CD8-positive, alpha-beta memory T cell (primary cell): ENCODE measurements at regions not wholly inside any gene's neighbourhood (a gene's known extent, or its start where the extent isn't known, plus 50 kb on each side); places are given as distances from the start of the nearest gene placed in this dataset.
"Not testable (repeated sequence)": the region's sequence is repeated elsewhere in the genome, so short reads cannot be mapped to it uniquely, and the experiment has no call there.

ENCODE experiments used
- CTCF ChIA-PET: fragments of 350-600 bp; sonication (Branson Sonifier 250); formaldehyde crosslinking; loops from one replicate; lab custom pipeline; 2021; ENCODE audit warnings: antibody characterized with exemption; lab: Charles Lee
- POLR2A ChIA-PET: fragments of 350-600 bp; sonication (Branson Sonifier 250); formaldehyde crosslinking; loops from one replicate; lab custom pipeline; 2021; ENCODE audit warnings: antibody characterized with exemption; lab: Charles Lee
- DNase-seq, 5 donors: peaks; one replicate each; pipeline versions ENCODE4 v3.0.0 to v3.0.0-alpha.2; 2020 to 2022; ENCODE audit warnings: mixed read lengths in 1 of 5
- H3K27ac ChIP-seq: one replicate; pipeline ENCODE4 v1.7.0; 2013; ENCODE audit warnings: low read depth, mild to moderate bottlenecking, low read length, moderate library complexity
- H3K27me3 ChIP-seq: 2 replicates; pipeline ENCODE4 v1.7.0; 2013; ENCODE audit warnings: low read length, mild to moderate bottlenecking; ENCODE audit not compliant: insufficient read depth, poor library complexity, severe bottlenecking
- H3K36me3 ChIP-seq: 2 replicates; pipeline ENCODE4 v1.7.0; 2013; ENCODE audit warnings: mild to moderate bottlenecking, low read length, moderate library complexity; ENCODE audit not compliant: insufficient read depth
- H3K4me1 ChIP-seq: 2 replicates; pipeline ENCODE4 v1.7.0; 2013; ENCODE audit warnings: mild to moderate bottlenecking, low read length, moderate library complexity; ENCODE audit not compliant: insufficient read depth
- H3K4me3 ChIP-seq: 2 replicates; pipeline ENCODE4 v1.7.0; 2013; ENCODE audit warnings: mild to moderate bottlenecking, low read length
- H3K9me3 ChIP-seq: 2 replicates; pipeline ENCODE4 v1.7.0; 2013; ENCODE audit warnings: mild to moderate bottlenecking, low read length
- H3K27ac Mint-ChIP-seq, 8 donors: one replicate each; pipeline ENCODE4 v1.8.0; 2020 to 2021; ENCODE audit warnings: mixed read lengths in 8 of 8, mild to moderate bottlenecking in 6 of 8, inconsistent platforms in 3 of 8, moderate library complexity in 3 of 8
- H3K27me3 Mint-ChIP-seq, 2 donors: one replicate each; pipeline ENCODE4 v1.8.0; 2020 to 2021; ENCODE audit warnings: mixed read lengths in 2 of 2, mild to moderate bottlenecking in 1 of 2, moderate library complexity in 1 of 2
- H3K36me3 Mint-ChIP-seq, 3 donors: one replicate each; pipeline ENCODE4 v1.8.0; 2020 to 2021; ENCODE audit warnings: mixed read lengths in 3 of 3, inconsistent platforms in 1 of 3, mild to moderate bottlenecking in 1 of 3
- H3K4me1 Mint-ChIP-seq, 3 donors: one replicate each; pipeline ENCODE4 v1.8.0; 2020 to 2021; ENCODE audit warnings: mixed read lengths in 3 of 3, inconsistent platforms in 1 of 3, mild to moderate bottlenecking in 1 of 3
- H3K4me3 Mint-ChIP-seq, 7 donors: one replicate each; pipeline ENCODE4 v1.8.0; 2020 to 2021; ENCODE audit warnings: mixed read lengths in 7 of 7, mild to moderate bottlenecking in 6 of 7, moderate library complexity in 4 of 7, inconsistent platforms in 2 of 7
- H3K9me3 Mint-ChIP-seq, 5 donors: one replicate each; pipeline ENCODE4 v1.8.0; 2020 to 2022; ENCODE audit warnings: mixed read lengths in 5 of 5, mild to moderate bottlenecking in 3 of 5, moderate library complexity in 2 of 5, inconsistent platforms in 1 of 5

- POLR2A ChIA-PET, result interaction anchor here (1.0 to 1.8 kb wide), 2 partner anchors 10 to 159 kb away, joined by 3 to 7 read pairs; no protein-coding TSS in a partner anchor
- H3K4me1 Mint-ChIP-seq, result peaks cover 31 to 54% (median 41%) of the 10 kb centered on the region in 3 donors
- H3K27ac Mint-ChIP-seq, result peak overlapping the region in 7 of 8 donors; percentile 51 to 96 (median 85)
- H3K27me3 ChIP-seq, result no peaks in the 10 kb centered on the region
- peak overlapping the region in 1 of 7 donors; percentile 6 for H3K4me3 Mint-ChIP-seq
- H3K9me3 Mint-ChIP-seq, result peaks cover 0 to 2% (median 0%) of the 10 kb centered on the region in 5 donors
- H3K36me3 Mint-ChIP-seq, result peaks cover 0 to 4% (median 1%) of the 10 kb centered on the region in 3 donors
- DNase-seq, result no peak
- no peak overlapping the region for H3K27ac ChIP-seq
- peaks cover 36% of the 10 kb centered on the region for H3K4me1 ChIP-seq
- peaks cover 0 to 1% of the 10 kb centered on the region in 2 donors for H3K27me3 Mint-ChIP-seq
- no peaks in the 10 kb centered on the region for H3K9me3 ChIP-seq
- no peaks in the 10 kb centered on the region for H3K36me3 ChIP-seq
- H3K4me3 ChIP-seq, result no peak overlapping the region
- CTCF ChIA-PET, result interaction anchor here (1.1 to 2.2 kb wide), 6 partner anchors 8 to 164 kb away, joined by 3 to 9 read pairs (median 4); no protein-coding TSS in a partner anchor
Observed at GRCh38 chr2:7566382-7566881, 649.2 kb downstream of the RNF144A start.

DNA sequence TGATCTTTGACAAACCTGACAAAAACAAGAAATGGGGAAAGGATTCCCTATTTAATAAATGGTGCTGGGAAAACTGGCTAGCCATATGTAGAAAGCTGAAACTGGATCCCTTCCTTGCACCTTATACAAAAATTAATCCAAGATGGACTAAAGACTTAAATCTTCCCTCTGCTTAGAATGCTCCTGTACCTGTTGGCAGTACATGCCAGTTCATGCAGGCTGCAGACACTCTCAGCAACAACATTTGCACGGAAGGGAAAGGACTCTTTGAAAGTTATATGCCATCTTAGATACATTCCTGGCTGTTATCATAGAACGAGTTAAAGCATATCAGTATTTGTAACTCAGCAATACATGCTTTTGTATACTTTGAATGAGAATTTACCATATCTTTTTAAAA lies 649.9 kb downstream of the RNF144A start:
- H3K9me3 Mint-ChIP-seq, H3K27me3 ChIP-seq, H3K27me3 Mint-ChIP-seq, DNase-seq, H3K36me3 ChIP-seq, H3K4me3 ChIP-seq, H3K27ac ChIP-seq, H3K9me3 ChIP-seq, H3K36me3 Mint-ChIP-seq: not testable (repeated sequence)
- H3K4me1 Mint-ChIP-seq, result peaks cover 31 to 60% (median 48%) of the 10 kb centered on the region in 3 donors
- H3K4me3 Mint-ChIP-seq, result peak overlapping the region in 6 of 7 donors; percentile 24 to 79 (median 64)
- CTCF ChIA-PET, result interaction anchor here (0.8 to 2.2 kb wide), 28 partner anchors 9 to 1122 kb away, joined by 3 to 20 read pairs (median 3); partner anchors contain the start of gene ID2
- POLR2A ChIA-PET, result interaction anchor here (0.6 to 1.8 kb wide), 11 partner anchors 14 to 1115 kb away, joined by 3 to 11 read pairs (median 4); partner anchors contain the start of gene ID2
- peak overlapping the region in 7 of 8 donors; percentile 74 to 96 (median 88) for H3K27ac Mint-ChIP-seq
- H3K4me1 ChIP-seq, result peaks cover 43% of the 10 kb centered on the region

- H3K36me3 Mint-ChIP-seq, result peaks cover 0 to 4% (median 4%) of the 10 kb centered on the region in 3 donors
- H3K4me1 Mint-ChIP-seq, result peaks cover 36 to 65% (median 53%) of the 10 kb centered on the region in 3 donors
- Histone ChIP-seq H3K36me3 (no peaks in the 10 kb centered on the region), H3K9me3 (no peaks in the 10 kb centered on the region), H3K4me3 (peak overlapping the region; percentile 11), H3K4me1 (peaks cover 48% of the 10 kb centered on the region), H3K27ac (no peak overlapping the region), H3K27me3 (no peaks in the 10 kb centered on the region)
- no peaks in the 10 kb centered on the region for H3K9me3 Mint-ChIP-seq
- POLR2A ChIA-PET, result interaction anchor here (0.6 to 1.8 kb wide), 11 partner anchors 14 to 1114 kb away, joined by 3 to 11 read pairs (median 4); partner anchors contain the start of gene ID2
- H3K27ac Mint-ChIP-seq, result peak overlapping the region; percentile 55 to 96 (median 86)
- H3K27me3 Mint-ChIP-seq, result peaks cover 0 to 1% of the 10 kb centered on the region in 2 donors
- DNase-seq, result peak in 4 of 5 donors; percentile 2 to 83 (median 71)
- peak overlapping the region in 6 of 7 donors; percentile 24 to 79 (median 64) for H3K4me3 Mint-ChIP-seq
- CTCF ChIA-PET, result interaction anchor here (0.7 to 2.2 kb wide), 30 partner anchors 9 to 1122 kb away, joined by 3 to 20 read pairs (median 3); partner anchors contain the start of gene ID2
Observed at GRCh38 chr2:7567646-7568045, 650.4 kb downstream of the RNF144A start.

GRCh38 chr2:7570247-7570646 lies 653.0 kb downstream of the RNF144A start:
- Histone ChIP-seq H3K4me3 (no peak overlapping the region), H3K27me3 (no peaks in the 10 kb centered on the region), H3K27ac (no peak overlapping the region), H3K4me1 (peaks cover 57% of the 10 kb centered on the region), H3K9me3 (no peaks in the 10 kb centered on the region), H3K36me3 (no peaks in the 10 kb centered on the region)
- Mint-ChIP-seq H3K27ac (peak overlapping the region in 3 of 8 donors; percentile 17 to 49 (median 40)), H3K36me3 (peaks cover 0 to 4% (median 4%) of the 10 kb centered on the region in 3 donors), H3K4me3 (no peak overlapping the region), H3K4me1 (peaks cover 40 to 74% (median 60%) of the 10 kb centered on the region in 3 donors), H3K27me3 (no peaks in the 10 kb centered on the region), H3K9me3 (no peaks in the 10 kb centered on the region)
- DNase-seq, result no peak
- ChIA-PET CTCF (interaction anchor here (1.1 kb wide), 1 partner anchor 121 kb away, joined by 4 read pairs; no protein-coding TSS in a partner anchor), POLR2A (no interaction called here)

DNA sequence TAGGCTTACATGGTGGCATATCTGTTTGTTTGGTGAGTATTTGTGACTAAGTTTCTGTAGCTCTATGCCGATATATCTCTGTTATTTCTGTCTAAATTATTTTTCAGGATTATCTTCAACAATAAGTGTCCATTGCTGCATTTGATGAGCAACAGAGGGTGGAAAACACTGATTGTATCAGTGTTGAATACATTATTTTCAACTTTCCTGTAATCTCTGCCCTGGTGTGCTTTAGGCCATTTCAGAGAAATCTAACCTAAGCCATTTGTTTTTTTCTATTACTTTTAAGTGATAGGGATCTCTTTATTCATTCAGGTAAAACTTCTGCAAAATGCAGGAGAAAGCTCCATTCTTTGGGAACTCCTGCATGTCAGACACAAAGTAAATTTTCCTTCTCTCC lies 654.5 kb downstream of the RNF144A start:
- Mint-ChIP-seq H3K36me3 (peaks cover 0 to 5% (median 3%) of the 10 kb centered on the region in 3 donors), H3K27me3 (no peaks in the 10 kb centered on the region), H3K4me3 (no peak overlapping the region), H3K4me1 (peaks cover 32 to 60% (median 51%) of the 10 kb centered on the region in 3 donors), H3K27ac (peak overlapping the region in 2 of 8 donors; percentile 2 to 71), H3K9me3 (peaks cover 0 to 1% (median under 1%) of the 10 kb centered on the region in 5 donors)
- Histone ChIP-seq H3K27me3 (no peaks in the 10 kb centered on the region), H3K4me1 (peaks cover 57% of the 10 kb centered on the region), H3K9me3 (no peaks in the 10 kb centered on the region), H3K27ac (no peak overlapping the region), H3K4me3 (no peak overlapping the region), H3K36me3 (no peaks in the 10 kb centered on the region)
- CTCF ChIA-PET, result no interaction called here
- no peak for DNase-seq
- POLR2A ChIA-PET, result no interaction called here

GRCh38 chr2:7572450-7572849 lies 655.2 kb downstream of the RNF144A start:
- peak overlapping the region in 6 of 7 donors; percentile 17 to 66 (median 48) for H3K4me3 Mint-ChIP-seq
- H3K4me1 Mint-ChIP-seq, result peaks cover 25 to 52% (median 43%) of the 10 kb centered on the region in 3 donors

DNA sequence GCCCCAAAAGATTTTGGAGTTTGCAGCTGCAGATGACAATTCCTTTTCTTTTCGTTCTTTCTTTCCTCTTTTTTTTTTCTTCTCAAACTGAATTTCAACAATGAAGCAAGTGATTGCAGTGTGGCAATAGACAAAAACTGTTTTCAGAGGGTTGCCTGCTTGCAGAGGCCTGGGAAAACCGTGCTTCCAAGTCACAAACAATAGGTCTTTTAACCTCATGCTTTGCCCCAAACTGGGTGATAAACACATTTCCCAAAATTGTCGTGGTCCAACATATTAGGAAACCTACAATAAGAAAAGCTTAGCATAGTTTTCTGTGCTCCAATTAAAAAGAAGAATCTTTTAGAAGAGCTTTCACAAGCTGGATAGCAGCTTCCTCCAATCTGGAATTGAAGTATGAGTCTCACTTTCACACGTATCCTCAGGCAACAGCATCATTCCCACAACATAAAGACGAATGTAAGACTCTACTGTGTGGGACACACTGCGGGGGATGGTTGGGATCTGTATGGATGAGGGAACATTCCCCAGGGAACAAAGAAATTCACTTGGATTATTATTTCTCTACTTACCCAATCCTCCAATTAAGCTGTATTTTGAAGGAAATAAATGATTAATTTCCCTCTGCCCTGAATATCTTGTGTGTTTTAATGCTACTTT lies 656.1 kb downstream of the RNF144A start:
- Mint-ChIP-seq H3K9me3 (peaks cover 10 to 14% (median 13%) of the 10 kb centered on the region in 5 donors), H3K4me3 (no peak overlapping the region), H3K27ac (peak overlapping the region in 1 of 8 donors; percentile 65), H3K27me3 (peaks cover 0 to 2% of the 10 kb centered on the region in 2 donors), H3K4me1 (peaks cover 17 to 44% (median 35%) of the 10 kb centered on the region in 3 donors), H3K36me3 (peaks cover 6 to 19% (median 8%) of the 10 kb centered on the region in 3 donors)
- H3K27me3 ChIP-seq, result no peaks in the 10 kb centered on the region
- POLR2A ChIA-PET, result no interaction called here
- H3K27ac ChIP-seq, result no peak overlapping the region
- no peaks in the 10 kb centered on the region for H3K36me3 ChIP-seq
- H3K9me3 ChIP-seq, result peaks cover 4% of the 10 kb centered on the region
- CTCF ChIA-PET, result no interaction called here
- H3K4me1 ChIP-seq, result peaks cover 45% of the 10 kb centered on the region
- DNase-seq, result no peak
- H3K4me3 ChIP-seq, result no peak overlapping the region

More at GRCh38 chr2:7572450-7572849, 655.2 kb downstream of the RNF144A start:
- no peak overlapping the region for H3K27ac ChIP-seq
- Mint-ChIP-seq H3K9me3 (peaks cover 2 to 5% (median 4%) of the 10 kb centered on the region in 5 donors), H3K27me3 (no peaks in the 10 kb centered on the region), H3K27ac (peak overlapping the region; percentile 17 to 85 (median 56)), H3K36me3 (peaks cover 0 to 10% (median 3%) of the 10 kb centered on the region in 3 donors)
- H3K27me3 ChIP-seq, result no peaks in the 10 kb centered on the region
- ChIA-PET POLR2A (no interaction called here), CTCF (no interaction called here)
- DNase-seq, result peak in 3 of 5 donors; percentile 10 to 53 (median 49)
- H3K9me3 ChIP-seq, result no peaks in the 10 kb centered on the region
- H3K4me1 ChIP-seq, result peaks cover 53% of the 10 kb centered on the region
- peak overlapping the region; percentile 3 for H3K4me3 ChIP-seq
- no peaks in the 10 kb centered on the region for H3K36me3 ChIP-seq
